ENCODE measurements at regions not wholly inside any gene's neighbourhood (a gene's known extent, or its start where the extent isn't known, plus 50 kb on each side); places are given as distances from the start of the nearest gene placed in this dataset.
A peak's percentile ranks its signal among the peaks of the same experiment; 100 is the strongest.

DNA sequence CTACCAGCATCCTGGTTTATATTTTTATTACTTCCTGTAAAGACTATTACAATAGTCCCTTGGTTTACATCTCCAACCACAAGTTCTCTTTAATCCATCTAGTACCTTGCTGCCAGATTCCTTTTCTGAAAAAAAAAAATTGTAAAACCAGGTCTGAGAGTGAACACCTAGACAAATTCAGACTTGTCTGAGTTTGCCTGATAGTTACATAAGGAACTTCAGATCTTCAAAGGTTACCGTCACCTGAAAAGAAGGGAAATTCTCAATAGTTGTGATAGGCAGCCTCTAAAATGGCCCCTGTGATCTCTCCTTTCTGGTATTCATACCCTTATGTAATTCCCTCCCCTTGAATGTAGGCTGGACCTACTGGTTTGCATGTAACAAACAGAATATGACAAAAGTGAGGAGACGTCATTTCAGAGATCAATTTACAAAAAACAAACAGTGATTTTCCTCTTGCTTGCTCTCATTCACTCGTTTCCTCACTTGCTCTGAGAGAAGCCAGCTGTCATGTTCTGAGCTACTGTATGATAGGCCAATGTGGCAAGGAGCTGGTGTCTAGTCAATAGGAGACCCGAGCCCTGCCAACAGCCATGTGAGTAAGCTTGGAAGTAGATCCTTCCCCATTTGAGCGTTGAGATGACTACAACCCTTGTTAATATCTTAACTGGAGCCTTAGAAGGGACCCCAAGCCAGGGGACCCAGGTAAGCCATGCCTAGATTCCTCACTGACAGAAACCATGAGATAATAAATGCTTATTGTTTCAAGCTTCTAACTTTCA is 110.9 kb upstream of the LSM8 start:
- H3K9me3 ChIP-seq (ENCODE audit: insufficient read depth, low read length): no peaks in the 10 kb centered on the region
- H3K36me3 ChIP-seq (replicated peaks; ENCODE audit: low read depth, low read length): no peaks in the 10 kb centered on the region
- peak overlapping the region; percentile 75 for H3K27ac ChIP-seq (ENCODE audit: low read length)
- peak overlapping the region; percentile 40; the same call in 1 of the 2 replicates for H3K9ac ChIP-seq (ENCODE audit: low read length)
- peak overlapping the region; percentile 37 for H3K4me3 ChIP-seq (ENCODE audit: low read length)
- H3K4me1 ChIP-seq (ENCODE audit: low read length): peaks cover 27% of the 10 kb centered on the region
- no peaks in the 10 kb centered on the region for H3K79me2 ChIP-seq (ENCODE audit: low read length)
- H2AFZ ChIP-seq (ENCODE audit: low read depth, low read length): peak overlapping the region; percentile 69
- H4K20me1 ChIP-seq (ENCODE audit: insufficient read depth, low read length): no peaks in the 10 kb centered on the region
- no peaks in the 10 kb centered on the region for H3K27me3 ChIP-seq (ENCODE audit: low read depth, low read length)
- peak overlapping the region; percentile 63 for H3K4me2 ChIP-seq (ENCODE audit: low read length)
- no peak for TF ChIP-seq EZH2phosphoT487 (IDR thresholded peaks at IDR 0.05; ENCODE audit: low read depth)
- TF ChIP-seq, protein P1, sequence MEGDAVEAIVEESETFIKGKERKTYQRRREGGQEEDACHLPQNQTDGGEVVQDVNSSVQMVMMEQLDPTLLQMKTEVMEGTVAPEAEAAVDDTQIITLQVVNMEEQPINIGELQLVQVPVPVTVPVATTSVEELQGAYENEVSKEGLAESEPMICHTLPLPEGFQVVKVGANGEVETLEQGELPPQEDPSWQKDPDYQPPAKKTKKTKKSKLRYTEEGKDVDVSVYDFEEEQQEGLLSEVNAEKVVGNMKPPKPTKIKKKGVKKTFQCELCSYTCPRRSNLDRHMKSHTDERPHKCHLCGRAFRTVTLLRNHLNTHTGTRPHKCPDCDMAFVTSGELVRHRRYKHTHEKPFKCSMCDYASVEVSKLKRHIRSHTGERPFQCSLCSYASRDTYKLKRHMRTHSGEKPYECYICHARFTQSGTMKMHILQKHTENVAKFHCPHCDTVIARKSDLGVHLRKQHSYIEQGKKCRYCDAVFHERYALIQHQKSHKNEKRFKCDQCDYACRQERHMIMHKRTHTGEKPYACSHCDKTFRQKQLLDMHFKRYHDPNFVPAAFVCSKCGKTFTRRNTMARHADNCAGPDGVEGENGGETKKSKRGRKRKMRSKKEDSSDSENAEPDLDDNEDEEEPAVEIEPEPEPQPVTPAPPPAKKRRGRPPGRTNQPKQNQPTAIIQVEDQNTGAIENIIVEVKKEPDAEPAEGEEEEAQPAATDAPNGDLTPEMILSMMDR (IDR thresholded peaks at IDR 0.05; ENCODE audit: low read depth, low read length): no peak

DNA sequence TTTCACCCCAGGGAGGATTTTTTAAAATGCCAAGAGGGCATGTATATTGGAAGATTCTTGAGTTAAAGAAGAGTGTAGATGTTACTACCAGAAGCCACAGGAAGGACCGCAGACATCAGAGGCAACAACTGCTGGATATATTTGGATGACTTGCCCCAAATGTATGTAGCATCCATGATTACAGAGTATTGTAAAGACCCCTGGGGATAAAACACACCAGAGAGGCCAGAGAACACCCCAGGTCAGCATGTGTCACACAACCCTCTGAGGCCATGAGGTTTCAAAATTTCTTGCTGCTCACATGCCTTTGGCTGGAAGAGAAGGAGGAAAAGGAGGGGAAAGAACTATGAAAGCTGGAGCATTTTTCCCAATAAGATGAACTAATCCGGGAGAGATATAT is 108.0 kb upstream of the LSM8 start:
- H3K4me1 ChIP-seq (ENCODE audit: low read length): peaks cover 44% of the 10 kb centered on the region
- no peak overlapping the region for H2AFZ ChIP-seq (ENCODE audit: low read depth, low read length)
- H3K27me3 ChIP-seq (ENCODE audit: low read depth, low read length): no peaks in the 10 kb centered on the region
- no peak overlapping the region for H3K27ac ChIP-seq (ENCODE audit: low read length)
- H3K4me3 ChIP-seq (ENCODE audit: low read length): no peak overlapping the region
- H3K9me3 ChIP-seq (ENCODE audit: insufficient read depth, low read length): no peaks in the 10 kb centered on the region
- H3K79me2 ChIP-seq (ENCODE audit: low read length): no peaks in the 10 kb centered on the region
- no peak overlapping the region for H3K4me2 ChIP-seq (ENCODE audit: low read length)
- H4K20me1 ChIP-seq (ENCODE audit: insufficient read depth, low read length): no peaks in the 10 kb centered on the region
- no peaks in the 10 kb centered on the region for H3K36me3 ChIP-seq (replicated peaks; ENCODE audit: low read depth, low read length)
- no peak for TF ChIP-seq EZH2phosphoT487 (IDR thresholded peaks at IDR 0.05; ENCODE audit: low read depth)
- TF ChIP-seq, protein P1 (IDR thresholded peaks at IDR 0.05; ENCODE audit: low read depth, low read length): no peak
- H3K9ac ChIP-seq (ENCODE audit: low read length): no peak overlapping the region

DNA sequence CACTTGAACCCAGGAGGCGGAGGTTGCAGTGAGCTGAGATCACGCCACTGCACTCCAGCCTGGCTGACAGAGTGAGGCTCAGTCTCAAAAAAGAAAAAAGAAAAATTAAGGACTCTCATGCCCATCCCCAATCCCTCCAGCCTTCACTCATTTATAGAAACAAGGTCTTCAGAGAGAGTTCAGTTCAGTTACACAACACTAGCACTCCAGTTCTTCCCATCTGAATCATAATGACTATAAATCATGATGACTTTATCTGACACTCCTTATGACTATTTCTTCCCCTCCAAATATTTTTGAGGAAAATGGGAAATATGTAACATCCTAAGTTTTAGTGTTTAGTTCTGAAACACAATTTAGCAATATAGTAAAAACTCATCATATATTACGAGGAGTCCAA is 107.4 kb upstream of the LSM8 start:
- peaks cover 48% of the 10 kb centered on the region for H3K4me1 ChIP-seq (ENCODE audit: low read length)

DNA sequence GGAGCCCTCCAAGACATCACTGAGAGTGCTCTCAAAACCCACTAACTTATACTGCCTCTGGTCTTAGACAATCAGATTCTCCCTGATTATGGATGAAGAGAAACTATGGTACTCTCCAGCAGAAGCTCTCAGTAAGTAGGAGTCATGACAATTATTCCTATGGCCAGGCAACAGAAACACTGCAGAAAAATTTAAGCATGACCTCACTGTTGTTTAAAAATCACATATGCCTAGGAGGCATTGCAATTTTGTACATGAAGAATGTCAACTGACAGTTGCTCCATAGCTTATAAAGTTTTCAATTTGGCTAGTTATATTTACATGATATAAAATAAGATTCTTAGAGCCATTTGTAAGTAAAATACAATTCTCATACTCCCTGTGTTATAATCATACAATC is 105.9 kb upstream of the LSM8 start:
- TF ChIP-seq EZH2phosphoT487 (IDR thresholded peaks at IDR 0.05; ENCODE audit: low read depth): no peak
- TF ChIP-seq, protein P1 (IDR thresholded peaks at IDR 0.05; ENCODE audit: low read depth, low read length): no peak
- H3K4me2 ChIP-seq (ENCODE audit: low read length): no peak overlapping the region
- no peaks in the 10 kb centered on the region for H3K36me3 ChIP-seq (replicated peaks; ENCODE audit: low read depth, low read length)
- H3K4me1 ChIP-seq (ENCODE audit: low read length): peaks cover 36% of the 10 kb centered on the region
- H3K27me3 ChIP-seq (ENCODE audit: low read depth, low read length): no peaks in the 10 kb centered on the region
- no peaks in the 10 kb centered on the region for H3K79me2 ChIP-seq (ENCODE audit: low read length)
- no peak overlapping the region for H3K27ac ChIP-seq (ENCODE audit: low read length)
- H2AFZ ChIP-seq (ENCODE audit: low read depth, low read length): no peak overlapping the region
- no peaks in the 10 kb centered on the region for H4K20me1 ChIP-seq (ENCODE audit: insufficient read depth, low read length)
- no peaks in the 10 kb centered on the region for H3K9me3 ChIP-seq (ENCODE audit: insufficient read depth, low read length)
- H3K4me3 ChIP-seq (ENCODE audit: low read length): no peak overlapping the region
- H3K9ac ChIP-seq (ENCODE audit: low read length): no peak overlapping the region

More for the DNA sequence above, 107.4 kb upstream of the LSM8 start:
- Histone ChIP-seq H2AFZ (ENCODE audit: low read depth, low read length) (no peak overlapping the region), H3K9me3 (ENCODE audit: insufficient read depth, low read length) (no peaks in the 10 kb centered on the region), H3K36me3 (replicated peaks; ENCODE audit: low read depth, low read length) (no peaks in the 10 kb centered on the region), H3K79me2 (ENCODE audit: low read length) (no peaks in the 10 kb centered on the region), H4K20me1 (ENCODE audit: insufficient read depth, low read length) (no peaks in the 10 kb centered on the region), H3K4me2 (ENCODE audit: low read length) (no peak overlapping the region), H3K27ac (ENCODE audit: low read length) (no peak overlapping the region), H3K27me3 (ENCODE audit: low read depth, low read length) (no peaks in the 10 kb centered on the region), H3K4me3 (ENCODE audit: low read length) (no peak overlapping the region), H3K9ac (ENCODE audit: low read length) (no peak overlapping the region)
- TF ChIP-seq EZH2phosphoT487 (IDR thresholded peaks at IDR 0.05; ENCODE audit: low read depth): no peak
- TF ChIP-seq, protein P1 (IDR thresholded peaks at IDR 0.05; ENCODE audit: low read depth, low read length): no peak

Measured in OCI-LY3 (cell line).